ENCODE measurements at regions not wholly inside any gene's neighbourhood (a gene's known extent, or its start where the extent isn't known, plus 50 kb on each side); places are given as distances from the start of the nearest gene placed in this dataset.
"Not testable (repeated sequence)": the region's sequence is repeated elsewhere in the genome, so short reads cannot be mapped to it uniquely, and the experiment has no call there.

GRCh38 chr13:64078480-64078936 lies 2662.9 kb upstream of the PCDH20 start:
- Histone ChIP-seq H3K27me3 (ENCODE audit: control insufficient read depth in 5 of 5, insufficient read depth in 4 of 5, low read length in 5 of 5) (no peaks in the 10 kb centered on the region), H3K36me3 (ENCODE audit: control insufficient read depth in 5 of 5, insufficient read depth in 5 of 5, low read length in 5 of 5) (no peaks in the 10 kb centered on the region), H3K9me3 (ENCODE audit: control insufficient read depth in 5 of 5, low read length in 5 of 5) (peaks cover 0 to 5% (median 0%) of the 10 kb centered on the region in 5 donors), H3K9ac (ENCODE audit: low read length in 5 of 5) (no peak overlapping the region), H3K4me1 (ENCODE audit: control insufficient read depth in 5 of 5, insufficient read depth in 5 of 5, low read length in 5 of 5) (no peaks in the 10 kb centered on the region), H3K4me3 (ENCODE audit: low read depth in 1 of 5, low read length in 5 of 5) (no peak overlapping the region), H3K27ac (ENCODE audit: low read depth, low read length) (no peak overlapping the region)

DNA sequence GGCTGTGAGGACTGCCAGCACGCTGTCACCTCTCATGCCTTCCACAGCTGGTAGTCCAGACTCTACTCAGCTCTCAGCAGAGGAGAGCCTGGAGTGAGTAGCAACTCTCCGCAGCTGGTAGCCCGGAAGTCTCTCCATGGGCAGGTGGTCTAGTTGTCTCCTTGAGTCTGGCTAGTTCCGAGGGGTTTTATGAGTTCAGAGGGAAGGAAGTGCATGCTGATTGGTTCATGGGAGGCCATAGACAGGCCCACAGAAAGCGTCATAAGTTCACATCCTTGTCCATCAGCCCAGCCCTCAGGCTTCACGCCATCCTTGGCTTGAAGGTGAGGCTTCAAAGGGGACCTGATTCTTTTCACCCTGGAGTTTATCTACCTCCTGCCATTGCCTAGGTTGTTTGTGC lies 2662.4 kb upstream of the PCDH20 start:
- Histone ChIP-seq H3K9ac (ENCODE audit: low read length in 5 of 5) (no peak overlapping the region), H3K4me1 (ENCODE audit: control insufficient read depth in 5 of 5, insufficient read depth in 5 of 5, low read length in 5 of 5) (no peaks in the 10 kb centered on the region), H3K27ac (ENCODE audit: low read depth, low read length) (no peak overlapping the region), H3K27me3 (ENCODE audit: control insufficient read depth in 5 of 5, insufficient read depth in 4 of 5, low read length in 5 of 5) (no peaks in the 10 kb centered on the region), H3K36me3 (ENCODE audit: control insufficient read depth in 5 of 5, insufficient read depth in 5 of 5, low read length in 5 of 5) (no peaks in the 10 kb centered on the region), H3K4me3 (ENCODE audit: low read depth in 1 of 5, low read length in 5 of 5) (no peak overlapping the region), H3K9me3 (ENCODE audit: control insufficient read depth in 5 of 5, low read length in 5 of 5) (peaks cover 0 to 5% (median 0%) of the 10 kb centered on the region in 5 donors)

- not testable (repeated sequence) for H3K27ac ChIP-seq (ENCODE audit: low read depth, low read length); H3K27me3 ChIP-seq (ENCODE audit: control insufficient read depth in 5 of 5, insufficient read depth in 4 of 5, low read length in 5 of 5); H3K4me1 ChIP-seq (ENCODE audit: control insufficient read depth in 5 of 5, insufficient read depth in 5 of 5, low read length in 5 of 5); H3K4me3 ChIP-seq (ENCODE audit: low read depth in 1 of 5, low read length in 5 of 5); H3K36me3 ChIP-seq (ENCODE audit: control insufficient read depth in 5 of 5, insufficient read depth in 5 of 5, low read length in 5 of 5); H3K9ac ChIP-seq (ENCODE audit: low read length in 5 of 5); H3K9me3 ChIP-seq (ENCODE audit: control insufficient read depth in 5 of 5, low read length in 5 of 5)
These were observed 2661.6 kb upstream of the PCDH20 start for GRCh38 chr13:64077132-64077835.

DNA sequence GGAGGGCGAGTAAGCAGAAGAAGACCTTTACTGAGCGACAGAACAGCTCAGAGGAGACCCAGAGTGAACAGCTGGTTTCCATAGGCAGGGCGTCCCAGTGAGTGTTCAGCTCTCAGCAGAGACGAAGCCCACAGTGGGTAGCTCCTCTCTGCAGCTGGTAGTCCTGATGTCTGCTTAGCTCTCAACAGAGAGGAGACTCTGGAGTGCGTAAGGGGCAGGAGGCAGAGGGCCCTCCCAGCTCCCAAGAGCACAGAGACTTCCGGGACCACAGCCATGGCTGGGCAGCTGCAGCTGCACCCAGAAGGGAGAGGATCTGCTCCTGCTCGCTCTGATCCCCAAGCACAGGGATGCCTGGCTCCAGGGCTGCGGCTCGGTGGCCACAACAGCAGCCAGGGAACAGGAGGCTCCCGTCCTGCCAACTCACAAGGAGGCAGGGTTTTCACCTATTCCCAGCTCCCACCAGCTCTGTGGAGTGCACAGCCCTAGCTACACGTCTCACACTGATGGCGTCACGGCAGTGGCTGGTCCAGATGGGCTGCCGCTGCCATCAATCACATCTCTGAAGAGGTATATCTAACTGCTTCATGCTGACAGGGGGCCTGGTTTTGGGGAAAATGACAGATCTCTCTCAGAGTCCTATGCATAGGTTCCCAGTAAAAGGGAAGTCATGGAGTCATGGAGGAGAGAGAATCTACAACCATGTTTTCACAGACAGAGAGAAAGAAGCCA lies 2660.1 kb upstream of the PCDH20 start:
- Histone ChIP-seq H3K36me3 (ENCODE audit: control insufficient read depth in 5 of 5, insufficient read depth in 5 of 5, low read length in 5 of 5) (no peaks in the 10 kb centered on the region), H3K9ac (ENCODE audit: low read length in 5 of 5) (no peak overlapping the region), H3K9me3 (ENCODE audit: control insufficient read depth in 5 of 5, low read length in 5 of 5) (peaks cover 0 to 5% (median 0%) of the 10 kb centered on the region in 5 donors), H3K27ac (ENCODE audit: low read depth, low read length) (no peak overlapping the region), H3K4me3 (ENCODE audit: low read depth in 1 of 5, low read length in 5 of 5) (no peak overlapping the region), H3K27me3 (ENCODE audit: control insufficient read depth in 5 of 5, insufficient read depth in 4 of 5, low read length in 5 of 5) (no peaks in the 10 kb centered on the region), H3K4me1 (ENCODE audit: control insufficient read depth in 5 of 5, insufficient read depth in 5 of 5, low read length in 5 of 5) (no peaks in the 10 kb centered on the region)

GRCh38 chr13:64074971-64075474 lies 2659.4 kb upstream of the PCDH20 start:
- no peaks in the 10 kb centered on the region for H3K36me3 ChIP-seq (ENCODE audit: control insufficient read depth in 5 of 5, insufficient read depth in 5 of 5, low read length in 5 of 5)
- no peak overlapping the region for H3K9ac ChIP-seq (ENCODE audit: low read length in 5 of 5)
- H3K27ac ChIP-seq (ENCODE audit: low read depth, low read length) = no peak overlapping the region
- peaks cover 0 to 5% (median 0%) of the 10 kb centered on the region in 5 donors for H3K9me3 ChIP-seq (ENCODE audit: control insufficient read depth in 5 of 5, low read length in 5 of 5)
- no peaks in the 10 kb centered on the region for H3K27me3 ChIP-seq (ENCODE audit: control insufficient read depth in 5 of 5, insufficient read depth in 4 of 5, low read length in 5 of 5)
- no peaks in the 10 kb centered on the region for H3K4me1 ChIP-seq (ENCODE audit: control insufficient read depth in 5 of 5, insufficient read depth in 5 of 5, low read length in 5 of 5)
- H3K4me3 ChIP-seq (ENCODE audit: low read depth in 1 of 5, low read length in 5 of 5) = no peak overlapping the region

- H3K4me3 ChIP-seq (ENCODE audit: low read depth in 1 of 5, low read length in 5 of 5) = no peak overlapping the region
- H3K9ac ChIP-seq (ENCODE audit: low read length in 5 of 5) = no peak overlapping the region
- no peak overlapping the region for H3K27ac ChIP-seq (ENCODE audit: low read depth, low read length)
- H3K27me3 ChIP-seq (ENCODE audit: control insufficient read depth in 5 of 5, insufficient read depth in 4 of 5, low read length in 5 of 5) = no peaks in the 10 kb centered on the region
- no peaks in the 10 kb centered on the region for H3K36me3 ChIP-seq (ENCODE audit: control insufficient read depth in 5 of 5, insufficient read depth in 5 of 5, low read length in 5 of 5)
- H3K4me1 ChIP-seq (ENCODE audit: control insufficient read depth in 5 of 5, insufficient read depth in 5 of 5, low read length in 5 of 5) = no peaks in the 10 kb centered on the region
- H3K9me3 ChIP-seq (ENCODE audit: control insufficient read depth in 5 of 5, low read length in 5 of 5) = peaks cover 0 to 4% (median 0%) of the 10 kb centered on the region in 5 donors
These were observed 2657.6 kb upstream of the PCDH20 start for GRCh38 chr13:64073203-64073602.

- H3K27me3 ChIP-seq (ENCODE audit: control insufficient read depth in 5 of 5, insufficient read depth in 4 of 5, low read length in 5 of 5) = no peaks in the 10 kb centered on the region
- peaks cover 0 to 3% (median 0%) of the 10 kb centered on the region in 5 donors for H3K9me3 ChIP-seq (ENCODE audit: control insufficient read depth in 5 of 5, low read length in 5 of 5)
- H3K27ac ChIP-seq (ENCODE audit: low read depth, low read length) = no peak overlapping the region
- H3K36me3 ChIP-seq (ENCODE audit: control insufficient read depth in 5 of 5, insufficient read depth in 5 of 5, low read length in 5 of 5) = no peaks in the 10 kb centered on the region
- no peak overlapping the region for H3K9ac ChIP-seq (ENCODE audit: low read length in 5 of 5)
- H3K4me3 ChIP-seq (ENCODE audit: low read depth in 1 of 5, low read length in 5 of 5) = no peak overlapping the region
- H3K4me1 ChIP-seq (ENCODE audit: control insufficient read depth in 5 of 5, insufficient read depth in 5 of 5, low read length in 5 of 5) = no peaks in the 10 kb centered on the region
These were observed 2655.7 kb upstream of the PCDH20 start for GRCh38 chr13:64071352-64071751.

DNA sequence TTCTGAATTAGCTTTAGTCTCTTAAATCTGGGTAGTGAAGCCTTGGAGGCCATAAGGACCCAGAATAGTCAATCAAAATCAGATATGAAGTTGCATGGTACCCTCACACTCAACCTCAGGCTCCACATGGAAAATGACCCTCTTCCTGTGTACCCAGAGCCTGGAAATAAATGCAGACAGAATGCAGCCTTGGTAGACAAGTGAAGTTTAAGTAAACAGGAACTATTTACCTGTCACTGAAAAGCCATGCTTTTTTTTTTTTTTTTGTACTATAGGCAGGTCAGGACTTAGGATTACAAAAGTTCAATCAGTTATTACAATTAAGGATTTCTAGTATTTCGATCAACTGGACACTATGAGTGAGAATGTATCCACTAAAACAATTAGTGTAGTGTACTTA lies 2654.2 kb upstream of the PCDH20 start:
- Histone ChIP-seq H3K4me1 (ENCODE audit: control insufficient read depth in 5 of 5, insufficient read depth in 5 of 5, low read length in 5 of 5) (no peaks in the 10 kb centered on the region), H3K27ac (ENCODE audit: low read depth, low read length) (no peak overlapping the region), H3K27me3 (ENCODE audit: control insufficient read depth in 5 of 5, insufficient read depth in 4 of 5, low read length in 5 of 5) (no peaks in the 10 kb centered on the region), H3K4me3 (ENCODE audit: low read depth in 1 of 5, low read length in 5 of 5) (no peak overlapping the region), H3K9ac (ENCODE audit: low read length in 5 of 5) (no peak overlapping the region), H3K36me3 (ENCODE audit: control insufficient read depth in 5 of 5, insufficient read depth in 5 of 5, low read length in 5 of 5) (no peaks in the 10 kb centered on the region), H3K9me3 (ENCODE audit: control insufficient read depth in 5 of 5, low read length in 5 of 5) (peaks cover 0 to 1% (median 0%) of the 10 kb centered on the region in 5 donors)

GRCh38 chr13:64066711-64067110 lies 2651.1 kb upstream of the PCDH20 start:
- H3K9me3 ChIP-seq (ENCODE audit: control insufficient read depth in 5 of 5, low read length in 5 of 5) = no peaks in the 10 kb centered on the region
- H3K36me3 ChIP-seq (ENCODE audit: control insufficient read depth in 5 of 5, insufficient read depth in 5 of 5, low read length in 5 of 5) = no peaks in the 10 kb centered on the region
- no peak overlapping the region for H3K9ac ChIP-seq (ENCODE audit: low read length in 5 of 5)
- no peak overlapping the region for H3K4me3 ChIP-seq (ENCODE audit: low read depth in 1 of 5, low read length in 5 of 5)
- no peak overlapping the region for H3K27ac ChIP-seq (ENCODE audit: low read depth, low read length)
- H3K4me1 ChIP-seq (ENCODE audit: control insufficient read depth in 5 of 5, insufficient read depth in 5 of 5, low read length in 5 of 5) = no peaks in the 10 kb centered on the region
- H3K27me3 ChIP-seq (ENCODE audit: control insufficient read depth in 5 of 5, insufficient read depth in 4 of 5, low read length in 5 of 5) = no peaks in the 10 kb centered on the region

- H3K4me1 ChIP-seq (ENCODE audit: control insufficient read depth in 5 of 5, insufficient read depth in 5 of 5, low read length in 5 of 5) = no peaks in the 10 kb centered on the region
- H3K9me3 ChIP-seq (ENCODE audit: control insufficient read depth in 5 of 5, low read length in 5 of 5) = no peaks in the 10 kb centered on the region
- no peak overlapping the region for H3K27ac ChIP-seq (ENCODE audit: low read depth, low read length)
- H3K9ac ChIP-seq (ENCODE audit: low read length in 5 of 5) = no peak overlapping the region
- H3K36me3 ChIP-seq (ENCODE audit: control insufficient read depth in 5 of 5, insufficient read depth in 5 of 5, low read length in 5 of 5) = no peaks in the 10 kb centered on the region
- no peak overlapping the region for H3K4me3 ChIP-seq (ENCODE audit: low read depth in 1 of 5, low read length in 5 of 5)
- no peaks in the 10 kb centered on the region for H3K27me3 ChIP-seq (ENCODE audit: control insufficient read depth in 5 of 5, insufficient read depth in 4 of 5, low read length in 5 of 5)
These were observed 2646.0 kb upstream of the PCDH20 start for GRCh38 chr13:64061649-64062048.
